H1 (cell line): ENCODE measurements at regions not wholly inside any gene's neighbourhood (a gene's known extent, or its start where the extent isn't known, plus 50 kb on each side); places are given as distances from the start of the nearest gene placed in this dataset.

Experiments used
- CTCF ChIA-PET: fragments of 300-600 bp; sonication (Branson Sonifier 250); formaldehyde crosslinking; loops from one replicate; lab custom pipeline; 2021; ENCODE audit not compliant: partially characterized antibody; lab: Charles Lee
- POLR2A ChIA-PET: fragments of 300-600 bp; sonication (Branson Sonifier 250); formaldehyde crosslinking; loops from one replicate; lab custom pipeline; 2021; ENCODE audit warnings: inconsistent platforms; ENCODE audit not compliant: partially characterized antibody; lab: Charles Lee
- DNase-seq, 2 experiments: peaks; one replicate each; pipeline versions ENCODE4 v3.0.0 to v3.0.0-alpha.2; 2010 to 2022; ENCODE audit warnings: low spot score in 2 of 2, low read depth in 1 of 2, mixed read lengths in 1 of 2
- FAIRE-seq: peaks from 2 replicates; lab custom pipeline; 2011; peaks lifted over from hg19 to GRCh38; lab: Jason Lieb, UNC
- H2AFZ ChIP-seq: 2 replicates; pipeline ENCODE4 v1.8.1; 2012; ENCODE audit warnings: low read length, inconsistent platforms
- H2AK5ac ChIP-seq: 2 replicates; pipeline ENCODE4 v1.6.1; 2013; ENCODE audit warnings: low read depth, low read length
- H2BK120ac ChIP-seq: replicated peaks from 2 replicates; pipeline ENCODE3; 2013; ENCODE audit warnings: low read depth, low read length, inconsistent platforms
- H2BK12ac ChIP-seq: 2 replicates; pipeline ENCODE4 v1.6.1; 2013; ENCODE audit warnings: low read depth, low read length
- H2BK15ac ChIP-seq: 2 replicates; pipeline ENCODE4 v1.6.1; 2013; ENCODE audit warnings: low read length
- H2BK20ac ChIP-seq: 2 replicates; pipeline ENCODE4 v1.6.1; 2013; ENCODE audit warnings: low read length
- H2BK5ac ChIP-seq: 2 replicates; pipeline ENCODE4 v1.6.1; 2013; ENCODE audit warnings: low read depth, low read length
- H3K14ac ChIP-seq: 2 replicates; pipeline ENCODE4 v1.6.1; 2013; ENCODE audit warnings: inconsistent platforms; ENCODE audit not compliant: insufficient read length
- H3K18ac ChIP-seq: 2 replicates; pipeline ENCODE4 v1.6.1; 2013; ENCODE audit warnings: low read length; ENCODE audit errors: extremely low read depth
- H3K23ac ChIP-seq: 2 replicates; pipeline ENCODE4 v1.6.1; 2013; ENCODE audit warnings: inconsistent platforms; ENCODE audit not compliant: insufficient read length
- H3K23me2 ChIP-seq: 2 replicates; pipeline ENCODE4 v1.6.1; 2013; ENCODE audit warnings: low read depth, low read length
- H3K27ac ChIP-seq: 2 replicates; pipeline ENCODE4 v1.6.1; 2011; ENCODE audit warnings: low read depth, low read length, inconsistent platforms
- H3K27me3 ChIP-seq, 4 experiments: replicated peaks in 1 of 4; 1 replicate in 1 of 4; 2 replicates in 3 of 4; pipeline versions ENCODE4 v1.6.1 to v1.8.1; 2011 to 2013; ENCODE audit warnings: low read length in 3 of 4, mild to moderate bottlenecking in 3 of 4, inconsistent platforms in 2 of 4, mixed read lengths in 2 of 4, moderate library complexity in 1 of 4; ENCODE audit not compliant: control insufficient read depth in 3 of 4, insufficient read depth in 3 of 4; ENCODE audit errors: extremely low read depth in 1 of 4
- H3K36me3 ChIP-seq, 4 experiments: 2 replicates each; pipeline versions ENCODE4 v1.6.1 to v1.8.1; 2011 to 2013; ENCODE audit warnings: mild to moderate bottlenecking in 4 of 4, low read length in 3 of 4, moderate library complexity in 2 of 4, control low read depth in 1 of 4, inconsistent platforms in 1 of 4; ENCODE audit not compliant: insufficient read depth in 4 of 4, control insufficient read depth in 2 of 4
- H3K4ac ChIP-seq: replicated peaks from 2 replicates; pipeline ENCODE3; 2013; ENCODE audit warnings: low read length, low read depth, mixed read lengths, inconsistent platforms; ENCODE audit not compliant: insufficient read length
- H3K4me1 ChIP-seq, 4 experiments: replicated peaks in 1 of 4; 1 replicate in 1 of 4; 2 replicates in 3 of 4; pipeline versions ENCODE4 v1.6.1 to v1.8.1; 2011 to 2013; ENCODE audit warnings: low read length in 3 of 4, inconsistent platforms in 2 of 4, mixed read lengths in 1 of 4; ENCODE audit not compliant: insufficient read depth in 4 of 4, control insufficient read depth in 3 of 4
- H3K4me2 ChIP-seq, 2 experiments: 2 replicates each; pipeline versions ENCODE4 v1.6.1 to v1.8.1; 2011 to 2013; ENCODE audit warnings: low read depth in 2 of 2, low read length in 2 of 2, control low read depth in 1 of 2, inconsistent platforms in 1 of 2, mild to moderate bottlenecking in 1 of 2; ENCODE audit not compliant: insufficient read depth in 1 of 2
- H3K4me3 ChIP-seq, 4 experiments: fragments of 200-600, 300-600 bp in 1 of 4; sonication (generic), shearing (Covaris generic), sonication (Bioruptor Twin) in 1 of 4; 2 replicates each; pipeline versions ENCODE4 v1.5.1 to v1.8.1; 2011 to 2016; ENCODE audit warnings: low read length in 4 of 4, low read depth in 3 of 4, control low read depth in 2 of 4, inconsistent platforms in 2 of 4, mild to moderate bottlenecking in 2 of 4, mixed read lengths in 1 of 4, moderate library complexity in 1 of 4; ENCODE audit not compliant: insufficient read depth in 2 of 4; ENCODE audit errors: extremely low read depth in 1 of 4
- H3K56ac ChIP-seq: replicated peaks from 2 replicates; pipeline ENCODE3; 2013; ENCODE audit warnings: low read depth, mild to moderate bottlenecking, mixed read lengths, low read length, inconsistent platforms; ENCODE audit not compliant: insufficient read length
- H3K79me1 ChIP-seq: 2 replicates; pipeline ENCODE4 v1.6.1; 2013; ENCODE audit warnings: low read depth, low read length, control low read depth
- H3K79me2 ChIP-seq, 2 experiments: 2 replicates each; pipeline versions ENCODE4 v1.6.1 to v1.8.1; 2012 to 2013; ENCODE audit warnings: low read length in 2 of 2, mild to moderate bottlenecking in 2 of 2, inconsistent platforms in 1 of 2; ENCODE audit not compliant: insufficient read depth in 2 of 2, control insufficient read depth in 1 of 2
- H3K9ac ChIP-seq, 4 experiments: replicated peaks in 1 of 4; 1 replicate in 1 of 4; 2 replicates in 3 of 4; pipeline versions ENCODE4 v1.6.1 to v1.8.1; 2011 to 2013; ENCODE audit warnings: low read depth in 3 of 4, low read length in 3 of 4, control low read depth in 2 of 4, mild to moderate bottlenecking in 2 of 4, moderate library complexity in 2 of 4, inconsistent platforms in 1 of 4; ENCODE audit errors: extremely low read depth in 1 of 4
- H3K9me3 ChIP-seq, 2 experiments: 2 replicates each; pipeline versions ENCODE4 v1.6.1 to v1.8.1; 2012 to 2013; ENCODE audit warnings: mild to moderate bottlenecking in 2 of 2, moderate library complexity in 2 of 2, control low read depth in 1 of 2, inconsistent platforms in 1 of 2, low read depth in 1 of 2, low read length in 1 of 2, mixed read lengths in 1 of 2; ENCODE audit not compliant: insufficient read depth in 2 of 2
- H4K20me1 ChIP-seq, 2 experiments: replicated peaks in 1 of 2; 2 replicates each; pipeline versions ENCODE3 to v1.8.1; 2011 to 2013; ENCODE audit warnings: inconsistent platforms in 2 of 2, low read length in 2 of 2, mild to moderate bottlenecking in 1 of 2; ENCODE audit not compliant: insufficient read depth in 2 of 2, control insufficient read depth in 1 of 2
- H4K5ac ChIP-seq: 2 replicates; pipeline ENCODE4 v1.6.1; 2013; ENCODE audit warnings: low read length, low read depth, mixed read lengths, inconsistent platforms; ENCODE audit not compliant: insufficient read length
- H4K8ac ChIP-seq: 2 replicates; pipeline ENCODE4 v1.8.0; 2013; ENCODE audit warnings: mild to moderate bottlenecking, moderate library complexity, low read length, inconsistent platforms; ENCODE audit not compliant: insufficient read depth; ENCODE audit errors: extremely low read depth
- H4K91ac ChIP-seq: replicated peaks from 2 replicates; pipeline ENCODE3; 2013; ENCODE audit warnings: low read length, mixed read lengths, inconsistent platforms; ENCODE audit not compliant: insufficient read length
- JUN ChIP-seq: IDR thresholded peaks from 2 replicates; pipeline ENCODE4 v1.6.1; 2011; ENCODE audit warnings: low read depth, mild to moderate bottlenecking, improper control_type of control experiment, low read length
- MAFK ChIP-seq: IDR thresholded peaks from 2 replicates; pipeline ENCODE4 v1.6.1; 2012; ENCODE audit warnings: low read depth, mild to moderate bottlenecking, improper control_type of control experiment, low read length
- RAD21 ChIP-seq, 2 experiments: IDR thresholded peaks in 1 of 2; conservative IDR thresholded peaks in 1 of 2; 2 replicates each; pipeline ENCODE4 v1.6.1; 2011; ENCODE audit warnings: low read depth in 2 of 2, low read length in 2 of 2, improper control_type of control experiment in 1 of 2, inconsistent platforms in 1 of 2, mild to moderate bottlenecking in 1 of 2, moderate library complexity in 1 of 2
- RFX5 ChIP-seq: IDR thresholded peaks from 2 replicates; pipeline ENCODE4 v1.6.1; 2011; ENCODE audit warnings: low read depth, low read length, improper control_type of control experiment, borderline replicate concordance
- SAP30 ChIP-seq: fragments of 300-600 bp; sonication (generic); IDR thresholded peaks from 2 replicates; pipeline ENCODE4 v1.7.1; 2012; ENCODE audit warnings: low read length, moderate library complexity, mild to moderate bottlenecking, inconsistent platforms; ENCODE audit not compliant: insufficient read depth, insufficient replicate concordance
- YY1 ChIP-seq: IDR thresholded peaks from 2 replicates; pipeline ENCODE4 v1.6.1; 2011; ENCODE audit warnings: low read depth, mild to moderate bottlenecking, low read length
- WGBS, 2 experiments: shearing (Covaris generic) in 1 of 2; methylation state at CpG; one replicate each; pipeline versions ENCODE4 v1.1.6 to v1.1.7; 2013 to 2015; ENCODE audit warnings: low lambda C conversion rate in 2 of 2, mixed read lengths in 2 of 2, inconsistent platforms in 1 of 2, low coverage in 1 of 2, missing lambda C conversion rate in 1 of 2; ENCODE audit not compliant: insufficient replicate concordance in 2 of 2, insufficient coverage in 1 of 2, insufficient read length in 1 of 2; ENCODE audit errors: extremely low coverage in 1 of 2, missing lambda C conversion rate in 1 of 2; 5-methylcytosine and 5-hydroxymethylcytosine counted together

DNA sequence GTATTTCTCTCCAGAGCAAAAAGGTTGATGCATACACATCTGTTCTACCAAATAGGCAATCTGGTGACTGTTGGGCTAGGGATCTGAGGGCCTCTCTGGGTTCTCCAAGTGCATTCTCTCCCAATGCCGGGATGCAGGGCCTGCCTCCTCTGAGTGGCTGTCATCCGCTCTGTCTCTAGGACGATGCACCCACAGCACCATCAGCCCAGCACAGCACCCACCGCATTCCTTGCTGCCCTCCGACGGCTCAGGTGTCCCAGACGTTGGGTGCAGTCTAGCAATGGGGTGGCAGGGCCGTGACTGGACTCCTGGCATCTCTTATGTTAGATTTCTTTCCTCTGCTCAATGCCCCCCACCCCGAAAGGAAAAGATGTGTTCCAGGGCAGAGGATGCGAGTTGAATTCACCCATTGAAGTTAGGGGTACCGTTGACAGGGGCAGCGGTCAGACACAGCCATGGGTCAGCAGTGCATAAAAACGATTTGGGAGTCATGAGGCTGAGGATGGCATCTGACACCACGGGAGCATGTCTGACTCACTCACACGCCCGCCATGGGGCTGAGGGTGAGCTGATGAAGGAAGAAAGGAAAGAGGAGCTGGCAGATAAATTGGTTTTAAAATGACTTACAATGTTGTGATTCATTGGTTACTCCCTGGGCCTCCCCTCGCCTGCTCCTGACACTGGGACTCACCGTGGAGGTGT, 93.2 kb upstream of the C14orf180 start:
- no peak for DNase-seq

More for the DNA sequence above, 93.2 kb upstream of the C14orf180 start:
- Histone ChIP-seq H3K18ac (no peak overlapping the region), H4K5ac (no peak overlapping the region), H2BK15ac (no peak overlapping the region), H4K20me1 (no peaks in the 10 kb centered on the region), H3K14ac (no peak overlapping the region), H3K23ac (no peak overlapping the region), H3K27ac (no peak overlapping the region), H3K9ac (no peak overlapping the region), H2BK120ac (no peak overlapping the region), H3K27me3 (no peaks in the 10 kb centered on the region; a peak in 1 of 7 replicates), H3K56ac (no peak overlapping the region), H3K23me2 (no peaks in the 10 kb centered on the region), H2BK12ac (no peak overlapping the region), H3K4me1 (peaks cover 0 to 3% (median 0%) of the 10 kb centered on the region in 4 experiments; a peak in 1 of 7 replicates), H2BK20ac (no peak overlapping the region), H3K79me2 (no peaks in the 10 kb centered on the region), H2BK5ac (no peak overlapping the region), H2AK5ac (no peak overlapping the region), H3K4me3 (no peak overlapping the region), H2AFZ (no peak overlapping the region), H3K9me3 (peaks cover 4 to 11% of the 10 kb centered on the region in 2 experiments), H4K91ac (no peak overlapping the region), H4K8ac (peak overlapping the region; percentile 78; the same call in 1 of the 2 replicates), H3K36me3 (no peaks in the 10 kb centered on the region; a peak in 1 of 8 replicates), H3K79me1 (no peaks in the 10 kb centered on the region), H3K4ac (no peak overlapping the region), H3K4me2 (no peak overlapping the region)
- ChIA-PET POLR2A (no interaction called here), CTCF (interaction anchor here (0.7 to 4.8 kb wide), 6 partner anchors 13 to 262 kb away, joined by 3 to 20 read pairs (median 4); no protein-coding TSS in a partner anchor)
- TF ChIP-seq RFX5 (no peak), SAP30 (no peak), JUN (no peak), YY1 (no peak), MAFK (no peak), RAD21 (IDR thresholded peaks at IDR 0.05 in 1 of 2, conservative IDR thresholded peaks at IDR 0.05 in 1 of 2; ENCODE audit: low read depth in 2 of 2, low read length in 2 of 2) (no peak)
- WGBS, 2 experiments, result 93% methylated on average over 18 of the region's 18 CpGs; no CpG with 5 or more reads in 1 of the 2 experiments
- no peak for FAIRE-seq
